ENCODE measurements at regions not wholly inside any gene's neighbourhood (a gene's known extent, or its start where the extent isn't known, plus 50 kb on each side); places are given as distances from the start of the nearest gene placed in this dataset.

DNA sequence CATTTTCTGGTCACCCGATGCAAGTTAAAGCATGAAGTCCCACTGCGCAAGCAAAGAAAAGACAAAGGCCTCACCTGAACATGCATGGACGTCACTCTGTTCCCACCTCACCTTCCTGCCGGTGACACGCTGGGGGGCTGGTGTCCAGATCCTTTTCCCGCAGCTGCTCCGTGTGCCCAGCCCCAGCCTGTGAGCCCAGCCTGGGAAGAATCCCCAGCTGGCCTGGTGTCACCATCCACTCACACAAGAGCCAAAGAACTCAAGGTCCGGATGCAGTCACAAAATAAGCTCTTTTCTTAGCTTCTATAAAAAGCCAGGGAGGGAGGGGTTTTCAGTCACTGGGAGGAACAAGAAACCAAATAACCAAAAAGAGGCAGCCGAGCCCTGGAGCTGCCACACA, 249.9 kb downstream of the COL4A1 start:
- Histone ChIP-seq H3K36me3 (ENCODE audit: insufficient read depth) (no peaks in the 10 kb centered on the region), H3K4me3 (no peak overlapping the region), H3K4me2 (no peak overlapping the region), H3F3A (replicated peaks; ENCODE audit: low read depth) (no peaks in the 10 kb centered on the region), H3K27me3 (ENCODE audit: insufficient read depth) (no peaks in the 10 kb centered on the region), H3K79me2 (replicated peaks; ENCODE audit: insufficient read depth) (no peaks in the 10 kb centered on the region), H3K4me1 (ENCODE audit: insufficient read depth) (no peaks in the 10 kb centered on the region), H2AFZ (peak overlapping the region; percentile 63; the same call in 1 of the 2 replicates), H3K27ac (ENCODE audit: low read depth) (no peak overlapping the region), H4K20me1 (replicated peaks; ENCODE audit: insufficient read depth) (no peaks in the 10 kb centered on the region), H3K9me2 (ENCODE audit: insufficient read depth) (no peaks in the 10 kb centered on the region)
- ATAC-seq = no peak
- TF ChIP-seq EZH2phosphoT487 (IDR thresholded peaks at IDR 0.05; ENCODE audit: unreplicated experiment) (no peak), CREB1 (CRISPR knock-in tag; IDR thresholded peaks at IDR 0.05; ENCODE audit: low read depth) (no peak), STAT1 (IDR thresholded peaks at IDR 0.05; ENCODE audit: unreplicated experiment) (no peak), POLR2AphosphoS5 (IDR thresholded peaks at IDR 0.05; ENCODE audit: low read depth) (no peak), ZNF462 (CRISPR knock-in tag; IDR thresholded peaks at IDR 0.05) (no peak), ZNF114 (CRISPR knock-in tag; IDR thresholded peaks at IDR 0.05) (no peak), JUNB (IDR thresholded peaks at IDR 0.05; ENCODE audit: unreplicated experiment) (no peak), CTCF (conservative IDR thresholded peaks at IDR 0.05; ENCODE audit: low read depth in 2 of 2) (no peak), NANOG (IDR thresholded peaks at IDR 0.05; ENCODE audit: borderline replicate concordance) (no peak), ZNF331 (CRISPR knock-in tag; IDR thresholded peaks at IDR 0.05; ENCODE audit: low read depth) (no peak), EZH2 (IDR thresholded peaks at IDR 0.05; ENCODE audit: low read depth, unreplicated experiment) (no peak)
- TF ChIP-seq, protein P1, sequence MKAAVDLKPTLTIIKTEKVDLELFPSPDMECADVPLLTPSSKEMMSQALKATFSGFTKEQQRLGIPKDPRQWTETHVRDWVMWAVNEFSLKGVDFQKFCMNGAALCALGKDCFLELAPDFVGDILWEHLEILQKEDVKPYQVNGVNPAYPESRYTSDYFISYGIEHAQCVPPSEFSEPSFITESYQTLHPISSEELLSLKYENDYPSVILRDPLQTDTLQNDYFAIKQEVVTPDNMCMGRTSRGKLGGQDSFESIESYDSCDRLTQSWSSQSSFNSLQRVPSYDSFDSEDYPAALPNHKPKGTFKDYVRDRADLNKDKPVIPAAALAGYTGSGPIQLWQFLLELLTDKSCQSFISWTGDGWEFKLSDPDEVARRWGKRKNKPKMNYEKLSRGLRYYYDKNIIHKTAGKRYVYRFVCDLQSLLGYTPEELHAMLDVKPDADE (IDR thresholded peaks at IDR 0.05) = no peak
- TF ChIP-seq, protein P2, sequence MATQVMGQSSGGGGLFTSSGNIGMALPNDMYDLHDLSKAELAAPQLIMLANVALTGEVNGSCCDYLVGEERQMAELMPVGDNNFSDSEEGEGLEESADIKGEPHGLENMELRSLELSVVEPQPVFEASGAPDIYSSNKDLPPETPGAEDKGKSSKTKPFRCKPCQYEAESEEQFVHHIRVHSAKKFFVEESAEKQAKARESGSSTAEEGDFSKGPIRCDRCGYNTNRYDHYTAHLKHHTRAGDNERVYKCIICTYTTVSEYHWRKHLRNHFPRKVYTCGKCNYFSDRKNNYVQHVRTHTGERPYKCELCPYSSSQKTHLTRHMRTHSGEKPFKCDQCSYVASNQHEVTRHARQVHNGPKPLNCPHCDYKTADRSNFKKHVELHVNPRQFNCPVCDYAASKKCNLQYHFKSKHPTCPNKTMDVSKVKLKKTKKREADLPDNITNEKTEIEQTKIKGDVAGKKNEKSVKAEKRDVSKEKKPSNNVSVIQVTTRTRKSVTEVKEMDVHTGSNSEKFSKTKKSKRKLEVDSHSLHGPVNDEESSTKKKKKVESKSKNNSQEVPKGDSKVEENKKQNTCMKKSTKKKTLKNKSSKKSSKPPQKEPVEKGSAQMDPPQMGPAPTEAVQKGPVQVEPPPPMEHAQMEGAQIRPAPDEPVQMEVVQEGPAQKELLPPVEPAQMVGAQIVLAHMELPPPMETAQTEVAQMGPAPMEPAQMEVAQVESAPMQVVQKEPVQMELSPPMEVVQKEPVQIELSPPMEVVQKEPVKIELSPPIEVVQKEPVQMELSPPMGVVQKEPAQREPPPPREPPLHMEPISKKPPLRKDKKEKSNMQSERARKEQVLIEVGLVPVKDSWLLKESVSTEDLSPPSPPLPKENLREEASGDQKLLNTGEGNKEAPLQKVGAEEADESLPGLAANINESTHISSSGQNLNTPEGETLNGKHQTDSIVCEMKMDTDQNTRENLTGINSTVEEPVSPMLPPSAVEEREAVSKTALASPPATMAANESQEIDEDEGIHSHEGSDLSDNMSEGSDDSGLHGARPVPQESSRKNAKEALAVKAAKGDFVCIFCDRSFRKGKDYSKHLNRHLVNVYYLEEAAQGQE (IDR thresholded peaks at IDR 0.05; ENCODE audit: unreplicated experiment) = no peak
- Mint-ChIP-seq H3K9me3 (peaks cover 3% of the 10 kb centered on the region; the same call in 2 of the 3 replicates), H3K27me3 (ENCODE audit: insufficient read depth, low read depth, poor library complexity) (peaks cover 4% of the 10 kb centered on the region), H3K4me1 (peaks cover 3% of the 10 kb centered on the region; the same call in 2 of the 3 replicates), H3K36me3 (ENCODE audit: low read depth) (no peaks in the 10 kb centered on the region), H3K4me3 (no peak overlapping the region), H3K27ac (peak overlapping the region; percentile 54)
- no peak for DNase-seq (ENCODE audit: low spot score)
